RWPE1 (cell line): ENCODE measurements at regions not wholly inside any gene's neighbourhood (a gene's known extent, or its start where the extent isn't known, plus 50 kb on each side); places are given as distances from the start of the nearest gene placed in this dataset.
"Not testable (repeated sequence)": the region's sequence is repeated elsewhere in the genome, so short reads cannot be mapped to it uniquely, and the experiment has no call there.

Experiments used
- CTCF ChIA-PET: fragments of 350-600 bp; sonication (Branson Sonifier 250); formaldehyde crosslinking; extraction: SDS; loops from one replicate; lab custom pipeline; 2021; lab: Yijun Ruan, JAX
- POLR2A ChIA-PET: fragments of 400-600 bp; formaldehyde crosslinking; extraction: SDS; loops from one replicate; lab custom pipeline; 2020; ENCODE audit warnings: antibody characterized with exemption; ENCODE audit not compliant: low non-redundant PET; lab: Yijun Ruan, JAX
- DNase-seq: peaks from one replicate; pipeline ENCODE4 v3.0.0; 2012; ENCODE audit warnings: low spot score
- H3K27ac ChIP-seq: fragments of 450-650 bp; 2 replicates; pipeline ENCODE4 v1.5.1; 2017
- CTCF ChIP-seq: fragments of 450-650 bp; conservative IDR thresholded peaks from 2 replicates; pipeline ENCODE4 v1.5.1; 2017; ENCODE audit warnings: low read depth, mild to moderate bottlenecking

GRCh38 chr16:60137891-60138290 lies 1403.8 kb upstream of the GOT2 start:
- TF ChIP-seq CTCF, result no peak
- DNase-seq, result no peak
- no peak overlapping the region for H3K27ac ChIP-seq
- ChIA-PET CTCF (no interaction called here), POLR2A (no interaction called here)

- TF ChIP-seq CTCF, result no peak
- no peak for DNase-seq
- no peak overlapping the region for H3K27ac ChIP-seq
- CTCF ChIA-PET, result no interaction called here
- POLR2A ChIA-PET, result no interaction called here
Measured at GRCh38 chr16:60127196-60127595, 1393.1 kb upstream of the GOT2 start.

GRCh38 chr16:60126115-60126514 lies 1392.0 kb upstream of the GOT2 start:
- H3K27ac ChIP-seq, POLR2A ChIA-PET, CTCF ChIA-PET, DNase-seq: not testable (repeated sequence)

GRCh38 chr16:60123392-60124023 lies 1389.4 kb upstream of the GOT2 start:
- CTCF ChIA-PET, result no interaction called here
- POLR2A ChIA-PET, result no interaction called here
- no peak for DNase-seq
- TF ChIP-seq CTCF, result no peak
- H3K27ac ChIP-seq, result no peak overlapping the region

GRCh38 chr16:60120586-60120985 lies 1386.5 kb upstream of the GOT2 start:
- TF ChIP-seq CTCF, result no peak
- DNase-seq, result no peak
- CTCF ChIA-PET, result no interaction called here
- POLR2A ChIA-PET, result no interaction called here
- no peak overlapping the region for H3K27ac ChIP-seq

- ChIA-PET POLR2A (no interaction called here), CTCF (no interaction called here)
- H3K27ac ChIP-seq, result no peak overlapping the region
- TF ChIP-seq CTCF, result no peak
- no peak for DNase-seq
Measured at GRCh38 chr16:60110531-60110930, 1376.4 kb upstream of the GOT2 start.

GRCh38 chr16:60107871-60108270 lies 1373.8 kb upstream of the GOT2 start:
- no peak for DNase-seq
- ChIA-PET POLR2A (no interaction called here), CTCF (no interaction called here)
- no peak overlapping the region for H3K27ac ChIP-seq
- TF ChIP-seq CTCF, result no peak
